Breast epithelium (tissue), 3 donors: ENCODE measurements at regions not wholly inside any gene's neighbourhood (a gene's known extent, or its start where the extent isn't known, plus 50 kb on each side); places are given as distances from the start of the nearest gene placed in this dataset.
"Not testable (repeated sequence)": the region's sequence is repeated elsewhere in the genome, so short reads cannot be mapped to it uniquely, and the experiment has no call there.

Source experiments
- CTCF ChIP-seq, 3 donors: fragments of 450-650 bp; IDR thresholded peaks; one replicate each; pipeline ENCODE4 v1.5.1; 2016 to 2017; ENCODE audit warnings: antibody characterized with exemption in 3 of 3, mild to moderate bottlenecking in 3 of 3, moderate library complexity in 3 of 3
- POLR2A ChIP-seq: fragments of 450-650 bp; IDR thresholded peaks from one replicate; pipeline ENCODE4 v1.6.1; 2016; ENCODE audit warnings: antibody characterized with exemption, mild to moderate bottlenecking, moderate library complexity

- TF ChIP-seq CTCF (IDR thresholded peaks at IDR 0.05); POLR2A: not testable (repeated sequence)
Observed at GRCh38 chr3:82373833-82374232, 612.4 kb upstream of the GBE1 start.
